Fibroblast of lung (primary cell): ENCODE measurements at regions not wholly inside any gene's neighbourhood (a gene's known extent, or its start where the extent isn't known, plus 50 kb on each side); places are given as distances from the start of the nearest gene placed in this dataset.

ENCODE experiments used
- DNase-seq, 2 donors: peaks; one replicate each; pipeline versions ENCODE4 v3.0.0 to v3.0.0-alpha.2; 2010; ENCODE audit warnings: low read depth in 2 of 2
- H2AFZ ChIP-seq: 2 replicates; pipeline ENCODE4 v1.5.1; 2012; ENCODE audit warnings: low read length, control low read depth, inconsistent platforms
- H3K27ac ChIP-seq: 2 replicates; pipeline ENCODE4 v1.5.1; 2011; ENCODE audit warnings: low read length, control low read depth; ENCODE audit not compliant: insufficient read depth
- H3K27me3 ChIP-seq: 2 replicates; pipeline ENCODE4 v1.5.1; 2011; ENCODE audit warnings: mild to moderate bottlenecking, low read length; ENCODE audit not compliant: control insufficient read depth, insufficient read depth
- H3K36me3 ChIP-seq: 2 replicates; pipeline ENCODE4 v1.5.1; 2011; ENCODE audit warnings: low read length; ENCODE audit not compliant: control insufficient read depth, insufficient read depth
- H3K4me1 ChIP-seq: 2 replicates; pipeline ENCODE4 v1.5.1; 2011; ENCODE audit warnings: low read length; ENCODE audit not compliant: control insufficient read depth, insufficient read depth; ENCODE audit errors: extremely low read depth
- H3K4me2 ChIP-seq: 2 replicates; pipeline ENCODE4 v1.5.1; 2011; ENCODE audit warnings: low read length, control low read depth; ENCODE audit not compliant: insufficient read depth; ENCODE audit errors: extremely low read depth
- H3K4me3 ChIP-seq, 4 experiments: fragments of 200-600 bp in 1 of 4; sonication (generic) in 1 of 4; replicated peaks in 1 of 4; 2 replicates each; pipeline ENCODE4 v1.5.1; 2011 to 2016; ENCODE audit warnings: low read length in 4 of 4, low read depth in 3 of 4, mild to moderate bottlenecking in 3 of 4, control low read depth in 2 of 4, inconsistent platforms in 1 of 4, mixed read lengths in 1 of 4; ENCODE audit not compliant: insufficient read depth in 1 of 4; ENCODE audit errors: control extremely low read depth in 1 of 4
- H3K79me2 ChIP-seq: 2 replicates; pipeline ENCODE4 v1.5.1; 2012; ENCODE audit warnings: mild to moderate bottlenecking, low read length, inconsistent platforms; ENCODE audit not compliant: control insufficient read depth, insufficient read depth
- H3K9ac ChIP-seq: 2 replicates; pipeline ENCODE4 v1.5.1; 2011; ENCODE audit warnings: mild to moderate bottlenecking, low read length, control low read depth; ENCODE audit not compliant: insufficient read depth
- H3K9me3 ChIP-seq: 2 replicates; pipeline ENCODE4 v1.5.1; 2012; ENCODE audit warnings: low read depth, low read length; ENCODE audit not compliant: control insufficient read depth, insufficient read depth
- H4K20me1 ChIP-seq: 2 replicates; pipeline ENCODE4 v1.5.1; 2011; ENCODE audit warnings: low read length; ENCODE audit not compliant: control insufficient read depth, insufficient read depth; ENCODE audit errors: extremely low read depth
- EZH2 ChIP-seq: IDR thresholded peaks from 2 replicates; pipeline ENCODE4 v1.5.1; 2012; ENCODE audit warnings: low read length, control low read depth, mild to moderate bottlenecking; ENCODE audit errors: missing control alignments
- TF ChIP-seq, protein P1 (sequence below), 2 donors: IDR thresholded peaks in 1 of 2; conservative IDR thresholded peaks in 1 of 2; 1 replicate in 1 of 2; 2 replicates in 1 of 2; pipeline ENCODE4 v1.5.1; 2011 to 2012; ENCODE audit warnings: low read length in 2 of 2, control low read depth in 1 of 2, inconsistent platforms in 1 of 2, low read depth in 1 of 2, mild to moderate bottlenecking in 1 of 2

GRCh38 chr1:29673669-29674626, 437.6 kb downstream of the PTPRU start:
- no peaks in the 10 kb centered on the region for H3K36me3 ChIP-seq
- no peak overlapping the region for H3K4me2 ChIP-seq
- H3K79me2 ChIP-seq, result no peaks in the 10 kb centered on the region
- H2AFZ ChIP-seq, result no peak overlapping the region
- TF ChIP-seq, protein P1, sequence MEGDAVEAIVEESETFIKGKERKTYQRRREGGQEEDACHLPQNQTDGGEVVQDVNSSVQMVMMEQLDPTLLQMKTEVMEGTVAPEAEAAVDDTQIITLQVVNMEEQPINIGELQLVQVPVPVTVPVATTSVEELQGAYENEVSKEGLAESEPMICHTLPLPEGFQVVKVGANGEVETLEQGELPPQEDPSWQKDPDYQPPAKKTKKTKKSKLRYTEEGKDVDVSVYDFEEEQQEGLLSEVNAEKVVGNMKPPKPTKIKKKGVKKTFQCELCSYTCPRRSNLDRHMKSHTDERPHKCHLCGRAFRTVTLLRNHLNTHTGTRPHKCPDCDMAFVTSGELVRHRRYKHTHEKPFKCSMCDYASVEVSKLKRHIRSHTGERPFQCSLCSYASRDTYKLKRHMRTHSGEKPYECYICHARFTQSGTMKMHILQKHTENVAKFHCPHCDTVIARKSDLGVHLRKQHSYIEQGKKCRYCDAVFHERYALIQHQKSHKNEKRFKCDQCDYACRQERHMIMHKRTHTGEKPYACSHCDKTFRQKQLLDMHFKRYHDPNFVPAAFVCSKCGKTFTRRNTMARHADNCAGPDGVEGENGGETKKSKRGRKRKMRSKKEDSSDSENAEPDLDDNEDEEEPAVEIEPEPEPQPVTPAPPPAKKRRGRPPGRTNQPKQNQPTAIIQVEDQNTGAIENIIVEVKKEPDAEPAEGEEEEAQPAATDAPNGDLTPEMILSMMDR (conservative IDR thresholded peaks at IDR 0.05 in 1 of 2, IDR thresholded peaks at IDR 0.05 in 1 of 2; ENCODE audit: low read depth in 1 of 2, low read length in 2 of 2), result no peak
- TF ChIP-seq EZH2, result no peak
- H3K4me3 ChIP-seq, result no peak overlapping the region
- H3K9me3 ChIP-seq, result no peaks in the 10 kb centered on the region
- no peaks in the 10 kb centered on the region for H3K4me1 ChIP-seq
- no peak overlapping the region for H3K9ac ChIP-seq
- no peaks in the 10 kb centered on the region for H3K27me3 ChIP-seq
- DNase-seq, result no peak
- H3K27ac ChIP-seq, result no peak overlapping the region
- H4K20me1 ChIP-seq, result peaks cover 1% of the 10 kb centered on the region

- Histone ChIP-seq H3K4me3 (no peak overlapping the region), H3K9ac (no peak overlapping the region)
- TF ChIP-seq, protein P1 (conservative IDR thresholded peaks at IDR 0.05 in 1 of 2, IDR thresholded peaks at IDR 0.05 in 1 of 2; ENCODE audit: low read depth in 1 of 2, low read length in 2 of 2), result no peak
- no peak for TF ChIP-seq EZH2
Measured at GRCh38 chr1:29673228-29673500, 436.8 kb downstream of the PTPRU start.

DNA sequence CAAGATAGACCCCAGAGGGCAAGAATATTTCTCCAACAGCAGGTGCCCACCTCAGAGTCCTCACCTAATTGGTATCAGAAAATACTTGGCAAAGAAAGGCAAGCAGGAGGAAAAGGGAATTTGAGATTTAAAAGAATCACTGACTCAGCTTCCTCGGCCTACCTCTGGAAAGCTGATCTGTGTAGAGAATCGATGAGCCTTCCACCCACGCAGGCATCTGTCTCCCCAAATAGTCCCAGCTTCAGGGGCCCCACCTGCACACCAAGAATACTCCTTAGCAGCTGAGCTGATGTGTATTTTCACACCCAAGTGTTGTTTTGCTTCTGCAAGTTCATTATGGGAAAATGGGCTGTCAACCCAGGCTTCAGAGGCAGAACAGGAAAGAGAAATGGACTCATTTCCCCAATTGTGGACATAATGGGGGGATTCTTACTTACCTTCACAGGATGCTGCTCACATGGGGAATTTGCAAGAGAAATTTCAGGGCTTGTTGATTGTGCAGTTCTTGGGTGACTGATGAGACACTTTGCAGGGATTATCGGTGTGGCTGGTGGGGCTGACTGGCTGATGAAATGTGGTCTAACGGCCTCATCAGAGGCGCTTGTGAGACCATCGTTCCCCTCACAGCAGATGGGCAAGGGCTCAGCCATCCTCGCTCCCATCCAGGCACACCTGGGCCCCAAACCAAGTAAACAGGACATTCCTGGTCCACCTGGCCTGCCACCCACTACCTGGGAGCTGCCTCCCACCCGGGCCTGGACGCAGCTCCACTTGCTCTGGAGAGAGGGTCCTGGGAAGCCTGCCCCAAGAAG, 436.3 kb downstream of the PTPRU start:
- TF ChIP-seq, protein P1 (conservative IDR thresholded peaks at IDR 0.05 in 1 of 2, IDR thresholded peaks at IDR 0.05 in 1 of 2; ENCODE audit: low read depth in 1 of 2, low read length in 2 of 2), result no peak
- TF ChIP-seq EZH2, result no peak
- DNase-seq, result no peak

More at GRCh38 chr1:29673228-29673500, 436.8 kb downstream of the PTPRU start:
- Histone ChIP-seq H3K4me2 (no peak overlapping the region), H2AFZ (no peak overlapping the region), H3K4me1 (no peaks in the 10 kb centered on the region), H3K27me3 (no peaks in the 10 kb centered on the region), H4K20me1 (peaks cover 1% of the 10 kb centered on the region), H3K9me3 (no peaks in the 10 kb centered on the region), H3K27ac (no peak overlapping the region), H3K79me2 (no peaks in the 10 kb centered on the region), H3K36me3 (no peaks in the 10 kb centered on the region)
- no peak for DNase-seq

More for the DNA sequence above, 436.3 kb downstream of the PTPRU start:
- Histone ChIP-seq H3K79me2 (no peaks in the 10 kb centered on the region), H3K4me2 (no peak overlapping the region), H2AFZ (no peak overlapping the region), H3K9ac (no peak overlapping the region), H3K9me3 (no peaks in the 10 kb centered on the region), H3K27ac (no peak overlapping the region), H3K27me3 (no peaks in the 10 kb centered on the region), H4K20me1 (peaks cover 1% of the 10 kb centered on the region), H3K4me1 (no peaks in the 10 kb centered on the region), H3K36me3 (no peaks in the 10 kb centered on the region), H3K4me3 (no peak overlapping the region)
